Activated CD4-positive, alpha-beta T cell treated with anti-CD3 and anti-CD28 coated beads, Interleukin-2, amount 10 ng/mL, durations not matched to agents 24 days and 14 days (primary cell): ENCODE measurements at regions not wholly inside any gene's neighbourhood (a gene's known extent, or its start where the extent isn't known, plus 50 kb on each side); places are given as distances from the start of the nearest gene placed in this dataset.

ENCODE experiments used
- DNase-seq: peaks from one replicate; pipeline ENCODE4 v3.0.0; 2022
- H3K27ac Mint-ChIP-seq: one replicate; pipeline ENCODE4 v1.8.0; 2022; ENCODE audit warnings: mild to moderate bottlenecking, mixed read lengths
- H3K27me3 Mint-ChIP-seq: one replicate; pipeline ENCODE4 v1.8.0; 2022; ENCODE audit warnings: mixed read lengths
- H3K36me3 Mint-ChIP-seq: one replicate; pipeline ENCODE4 v1.8.0; 2022; ENCODE audit warnings: low read depth, mild to moderate bottlenecking, mixed read lengths
- H3K4me1 Mint-ChIP-seq: one replicate; pipeline ENCODE4 v1.8.0; 2021; ENCODE audit warnings: mixed read lengths
- H3K4me3 Mint-ChIP-seq: one replicate; pipeline ENCODE4 v1.8.0; 2022; ENCODE audit warnings: mild to moderate bottlenecking, moderate library complexity, mixed read lengths
- H3K9me3 Mint-ChIP-seq: one replicate; pipeline ENCODE4 v1.8.0; 2021; ENCODE audit warnings: mixed read lengths
- intact Hi-C: fragments of 100-400 bp; cut with micrococcal nuclease; formaldehyde crosslinking; loops from one replicate; pipeline ENCODE4 v1.15.1; 2023

GRCh38 chr6:81821449-81821848 lies 69.0 kb upstream of the TENT5A start:
- no peaks in the 10 kb centered on the region for H3K27me3 Mint-ChIP-seq
- H3K4me3 Mint-ChIP-seq: no peak overlapping the region
- intact Hi-C loops: no loop called here
- H3K27ac Mint-ChIP-seq: no peak overlapping the region
- H3K36me3 Mint-ChIP-seq: no peaks in the 10 kb centered on the region
- H3K4me1 Mint-ChIP-seq: peaks cover 2% of the 10 kb centered on the region
- no peak for DNase-seq
- H3K9me3 Mint-ChIP-seq: peaks cover 4% of the 10 kb centered on the region

- Mint-ChIP-seq H3K4me3 (no peak overlapping the region), H3K36me3 (no peaks in the 10 kb centered on the region), H3K9me3 (peaks cover 4% of the 10 kb centered on the region), H3K27ac (no peak overlapping the region), H3K4me1 (peaks cover 2% of the 10 kb centered on the region), H3K27me3 (no peaks in the 10 kb centered on the region)
- no peak for DNase-seq
- intact Hi-C loops: no loop called here
Measured at GRCh38 chr6:81820980-81821379, 68.5 kb upstream of the TENT5A start.

DNA sequence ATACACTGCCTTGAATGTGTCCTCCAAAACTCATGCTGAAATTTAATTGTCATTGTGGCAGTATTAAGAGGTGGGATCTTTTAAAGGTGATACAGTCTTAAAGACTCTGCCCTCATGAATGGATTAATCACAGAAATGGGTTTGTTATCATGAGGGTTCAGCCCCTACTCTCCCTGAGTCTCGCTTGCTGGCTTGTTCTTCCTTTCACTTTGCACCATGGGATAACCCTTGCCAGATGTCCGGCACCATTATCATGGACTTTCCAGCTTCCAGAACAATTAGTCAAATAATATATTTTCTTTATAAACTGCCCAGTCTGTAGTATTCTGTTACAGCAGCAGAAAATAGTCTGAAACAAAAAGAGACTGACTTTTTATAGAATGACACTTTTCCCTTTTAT lies 67.9 kb upstream of the TENT5A start:
- intact Hi-C loops: no loop called here
- Mint-ChIP-seq H3K27me3 (no peaks in the 10 kb centered on the region), H3K9me3 (peaks cover 4% of the 10 kb centered on the region), H3K4me1 (peaks cover 2% of the 10 kb centered on the region), H3K36me3 (no peaks in the 10 kb centered on the region), H3K4me3 (no peak overlapping the region), H3K27ac (no peak overlapping the region)
- DNase-seq: no peak

DNA sequence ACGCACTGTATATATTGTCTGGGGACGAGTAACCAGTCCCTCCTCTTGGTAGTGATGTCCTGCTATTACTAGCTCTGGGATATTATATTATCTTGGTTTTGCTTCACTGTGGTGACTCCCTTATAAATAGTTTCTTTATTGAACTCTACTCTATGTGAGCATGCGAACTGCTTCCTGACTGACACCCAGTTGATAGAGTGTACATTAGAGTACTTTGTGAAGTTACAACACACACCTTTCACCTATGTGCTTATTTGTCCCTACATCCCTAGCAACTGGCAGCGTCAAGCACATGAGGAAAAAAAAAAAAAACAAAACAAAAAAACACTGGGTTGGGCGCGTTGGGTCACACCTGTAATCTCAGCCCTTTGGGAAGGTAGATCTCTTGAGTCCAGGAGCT lies 67.3 kb upstream of the TENT5A start:
- Mint-ChIP-seq H3K27ac (no peak overlapping the region), H3K4me1 (peaks cover 2% of the 10 kb centered on the region), H3K4me3 (no peak overlapping the region), H3K9me3 (no peaks in the 10 kb centered on the region), H3K27me3 (no peaks in the 10 kb centered on the region), H3K36me3 (no peaks in the 10 kb centered on the region)
- DNase-seq: no peak
- intact Hi-C loops: no loop called here

DNA sequence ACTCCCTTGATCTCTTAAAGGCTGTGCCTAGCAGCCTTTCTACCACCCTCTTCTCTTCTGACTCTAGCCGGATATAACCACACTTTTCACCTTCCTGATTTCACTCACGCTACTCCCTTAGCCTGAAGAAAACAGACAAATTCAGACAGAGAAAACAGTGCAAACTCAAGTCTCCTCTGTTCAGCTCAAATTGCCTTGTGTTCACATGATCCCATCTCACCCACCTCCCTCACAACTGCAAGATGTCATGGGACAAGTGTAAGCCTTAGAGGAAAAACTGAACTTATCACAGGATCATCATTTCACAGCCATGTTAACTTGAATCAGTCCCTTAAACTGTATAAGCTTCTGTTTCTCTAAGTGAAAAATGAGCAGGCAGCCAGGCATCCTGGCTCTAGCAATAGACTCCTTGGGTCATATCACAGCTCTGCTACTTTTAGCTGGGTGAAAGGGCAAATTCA lies 66.5 kb upstream of the TENT5A start:
- Mint-ChIP-seq H3K4me3 (no peak overlapping the region), H3K27ac (no peak overlapping the region), H3K9me3 (no peaks in the 10 kb centered on the region), H3K4me1 (peaks cover 2% of the 10 kb centered on the region), H3K27me3 (no peaks in the 10 kb centered on the region), H3K36me3 (no peaks in the 10 kb centered on the region)
- DNase-seq: no peak
- intact Hi-C loops: no loop called here

- Mint-ChIP-seq H3K36me3 (no peaks in the 10 kb centered on the region), H3K9me3 (no peaks in the 10 kb centered on the region), H3K27ac (no peak overlapping the region), H3K4me3 (no peak overlapping the region), H3K27me3 (peaks cover 10% of the 10 kb centered on the region), H3K4me1 (peaks cover 4% of the 10 kb centered on the region)
- no peak for DNase-seq
- intact Hi-C loops: no loop called here
Measured at GRCh38 chr6:81816380-81816779, 63.9 kb upstream of the TENT5A start.

- H3K4me1 Mint-ChIP-seq: peaks cover 4% of the 10 kb centered on the region
- no peaks in the 10 kb centered on the region for H3K9me3 Mint-ChIP-seq
- H3K36me3 Mint-ChIP-seq: no peaks in the 10 kb centered on the region
- H3K4me3 Mint-ChIP-seq: no peak overlapping the region
- intact Hi-C loops: no loop called here
- peaks cover 14% of the 10 kb centered on the region for H3K27me3 Mint-ChIP-seq
- no peak for DNase-seq
- no peak overlapping the region for H3K27ac Mint-ChIP-seq
Measured at GRCh38 chr6:81814370-81815076, 62.0 kb upstream of the TENT5A start.

- no peak overlapping the region for H3K27ac Mint-ChIP-seq
- no peak for DNase-seq
- H3K4me3 Mint-ChIP-seq: no peak overlapping the region
- peaks cover 2% of the 10 kb centered on the region for H3K4me1 Mint-ChIP-seq
- H3K36me3 Mint-ChIP-seq: no peaks in the 10 kb centered on the region
- peaks cover 16% of the 10 kb centered on the region for H3K27me3 Mint-ChIP-seq
- H3K9me3 Mint-ChIP-seq: no peaks in the 10 kb centered on the region
- intact Hi-C loops: no loop called here
Measured at GRCh38 chr6:81813305-81813704, 60.8 kb upstream of the TENT5A start.

- no peak overlapping the region for H3K27ac Mint-ChIP-seq
- no peaks in the 10 kb centered on the region for H3K9me3 Mint-ChIP-seq
- no peaks in the 10 kb centered on the region for H3K36me3 Mint-ChIP-seq
- H3K4me3 Mint-ChIP-seq: peak overlapping the region; percentile 11
- H3K27me3 Mint-ChIP-seq: peaks cover 16% of the 10 kb centered on the region
- intact Hi-C loops: no loop called here
- DNase-seq: no peak
- peaks cover 2% of the 10 kb centered on the region for H3K4me1 Mint-ChIP-seq
Measured at GRCh38 chr6:81812401-81812800, 59.9 kb upstream of the TENT5A start.

GRCh38 chr6:81808851-81809570 lies 56.5 kb upstream of the TENT5A start:
- no peak overlapping the region for H3K4me3 Mint-ChIP-seq
- intact Hi-C loops: no loop called here
- no peak overlapping the region for H3K27ac Mint-ChIP-seq
- no peak for DNase-seq
- H3K36me3 Mint-ChIP-seq: no peaks in the 10 kb centered on the region
- peaks cover 16% of the 10 kb centered on the region for H3K27me3 Mint-ChIP-seq
- H3K9me3 Mint-ChIP-seq: no peaks in the 10 kb centered on the region
- peaks cover 2% of the 10 kb centered on the region for H3K4me1 Mint-ChIP-seq

- Mint-ChIP-seq H3K27me3 (peaks cover 8% of the 10 kb centered on the region), H3K4me1 (no peaks in the 10 kb centered on the region), H3K4me3 (no peak overlapping the region), H3K36me3 (no peaks in the 10 kb centered on the region), H3K9me3 (no peaks in the 10 kb centered on the region), H3K27ac (no peak overlapping the region)
- intact Hi-C loops: no loop called here
- DNase-seq: no peak
Measured at GRCh38 chr6:81806793-81807565, 54.5 kb upstream of the TENT5A start.

- no peak for DNase-seq
- intact Hi-C loops: no loop called here
- Mint-ChIP-seq H3K36me3 (no peaks in the 10 kb centered on the region), H3K9me3 (no peaks in the 10 kb centered on the region), H3K4me3 (no peak overlapping the region), H3K27ac (no peak overlapping the region), H3K27me3 (no peaks in the 10 kb centered on the region), H3K4me1 (no peaks in the 10 kb centered on the region)
Measured at GRCh38 chr6:81802356-81802755, 49.9 kb upstream of the TENT5A start.
